Hepatocyte (in vitro differentiated cells): ENCODE measurements at regions not wholly inside any gene's neighbourhood (a gene's known extent, or its start where the extent isn't known, plus 50 kb on each side); places are given as distances from the start of the nearest gene placed in this dataset.

ENCODE experiments used
- DNase-seq: peaks from one replicate; pipeline ENCODE4 v3.0.0-alpha.2; 2016; ENCODE audit warnings: low spot score
- H2AFZ ChIP-seq: fragments of 200-600 bp; sonication (generic); 2 replicates; pipeline ENCODE4 v1.6.0; 2016; ENCODE audit warnings: antibody characterized with exemption, mild to moderate bottlenecking
- H3K27ac ChIP-seq: fragments of 200-600 bp; sonication (generic); 2 replicates; pipeline ENCODE4 v1.5.1; 2016; ENCODE audit warnings: mild to moderate bottlenecking
- H3K27me3 ChIP-seq: fragments of 200-600 bp; sonication (generic); 2 replicates; pipeline ENCODE4 v1.6.1; 2016
- H3K36me3 ChIP-seq: fragments of 200-600 bp; sonication (generic); replicated peaks from 2 replicates; pipeline ENCODE4 v1.5.1; 2016; ENCODE audit warnings: low read depth; ENCODE audit not compliant: insufficient read depth
- H3K4me1 ChIP-seq: fragments of 200-600 bp; sonication (generic); 2 replicates; pipeline ENCODE4 v1.5.1; 2016; ENCODE audit warnings: mild to moderate bottlenecking, moderate library complexity; ENCODE audit not compliant: insufficient read depth
- H3K4me2 ChIP-seq: fragments of 200-600 bp; sonication (generic); 2 replicates; pipeline ENCODE4 v1.6.0; 2016
- H3K4me3 ChIP-seq: fragments of 200-600 bp; sonication (generic); 2 replicates; pipeline ENCODE4 v1.5.1; 2016; ENCODE audit warnings: mild to moderate bottlenecking
- H3K79me2 ChIP-seq: fragments of 200-600 bp; sonication (generic); 2 replicates; pipeline ENCODE4 v1.6.0; 2017; ENCODE audit warnings: mild to moderate bottlenecking
- H3K9me2 ChIP-seq: fragments of 200-600 bp; sonication (generic); replicated peaks from 2 replicates; pipeline ENCODE4 v1.6.0; 2017; ENCODE audit warnings: mild to moderate bottlenecking; ENCODE audit not compliant: insufficient read depth
- H3K9me3 ChIP-seq: fragments of 200-600 bp; sonication (generic); 2 replicates; pipeline ENCODE4 v1.5.1; 2016; ENCODE audit warnings: low read depth, mild to moderate bottlenecking
- H4K20me1 ChIP-seq: fragments of 200-600 bp; sonication (generic); 2 replicates; pipeline ENCODE4 v1.6.0; 2016; ENCODE audit warnings: mild to moderate bottlenecking; ENCODE audit not compliant: insufficient read depth, poor library complexity, severe bottlenecking
- EZH2 ChIP-seq: fragments of 200-600 bp; sonication (generic); IDR thresholded peaks from 2 replicates; pipeline ENCODE4 v1.6.1; 2016; ENCODE audit warnings: antibody characterized with exemption, mild to moderate bottlenecking, borderline replicate concordance
- EZH2phosphoT487 ChIP-seq: fragments of 200-600 bp; sonication (generic); IDR thresholded peaks from one replicate; pipeline ENCODE4 v1.6.1; 2018; ENCODE audit warnings: antibody characterized with exemption, mild to moderate bottlenecking, low read depth, moderate library complexity; ENCODE audit not compliant: unreplicated experiment, severe bottlenecking
- WGBS: methylation state at CpG from one replicate; pipeline ENCODE4 v1.1.6; 2016; ENCODE audit warnings: low lambda C conversion rate; ENCODE audit errors: missing lambda C conversion rate; 5-methylcytosine and 5-hydroxymethylcytosine counted together
- TF ChIP-seq, protein P1 (sequence below): fragments of 200-600 bp; sonication (generic); IDR thresholded peaks from 2 replicates; pipeline ENCODE4 v1.5.1; 2016; ENCODE audit warnings: antibody characterized with exemption, mild to moderate bottlenecking; ENCODE audit not compliant: poor library complexity

DNA sequence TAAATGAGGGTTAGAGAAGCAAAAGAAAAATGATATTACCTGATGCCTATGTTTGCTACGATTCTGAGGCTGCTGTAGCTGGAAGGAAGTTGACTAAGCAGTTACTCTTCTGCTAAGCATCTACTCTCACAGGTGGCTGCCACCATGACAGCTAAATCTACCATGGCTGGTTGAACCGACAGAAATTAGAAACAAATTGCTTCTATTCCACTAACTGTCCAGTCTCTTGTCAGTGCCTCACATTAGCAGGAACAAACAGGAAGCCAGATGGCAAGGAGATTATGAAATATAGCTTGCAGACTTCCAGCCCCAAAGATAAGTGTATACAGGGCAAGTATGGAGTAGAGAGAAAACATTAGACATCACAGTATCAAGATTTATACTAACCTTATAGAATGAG, 59.4 kb upstream of the TMEM200A start:
- no peak overlapping the region for H2AFZ ChIP-seq
- TF ChIP-seq, protein P1, sequence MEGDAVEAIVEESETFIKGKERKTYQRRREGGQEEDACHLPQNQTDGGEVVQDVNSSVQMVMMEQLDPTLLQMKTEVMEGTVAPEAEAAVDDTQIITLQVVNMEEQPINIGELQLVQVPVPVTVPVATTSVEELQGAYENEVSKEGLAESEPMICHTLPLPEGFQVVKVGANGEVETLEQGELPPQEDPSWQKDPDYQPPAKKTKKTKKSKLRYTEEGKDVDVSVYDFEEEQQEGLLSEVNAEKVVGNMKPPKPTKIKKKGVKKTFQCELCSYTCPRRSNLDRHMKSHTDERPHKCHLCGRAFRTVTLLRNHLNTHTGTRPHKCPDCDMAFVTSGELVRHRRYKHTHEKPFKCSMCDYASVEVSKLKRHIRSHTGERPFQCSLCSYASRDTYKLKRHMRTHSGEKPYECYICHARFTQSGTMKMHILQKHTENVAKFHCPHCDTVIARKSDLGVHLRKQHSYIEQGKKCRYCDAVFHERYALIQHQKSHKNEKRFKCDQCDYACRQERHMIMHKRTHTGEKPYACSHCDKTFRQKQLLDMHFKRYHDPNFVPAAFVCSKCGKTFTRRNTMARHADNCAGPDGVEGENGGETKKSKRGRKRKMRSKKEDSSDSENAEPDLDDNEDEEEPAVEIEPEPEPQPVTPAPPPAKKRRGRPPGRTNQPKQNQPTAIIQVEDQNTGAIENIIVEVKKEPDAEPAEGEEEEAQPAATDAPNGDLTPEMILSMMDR = no peak
- no peak for TF ChIP-seq EZH2
- TF ChIP-seq EZH2phosphoT487 = no peak

DNA sequence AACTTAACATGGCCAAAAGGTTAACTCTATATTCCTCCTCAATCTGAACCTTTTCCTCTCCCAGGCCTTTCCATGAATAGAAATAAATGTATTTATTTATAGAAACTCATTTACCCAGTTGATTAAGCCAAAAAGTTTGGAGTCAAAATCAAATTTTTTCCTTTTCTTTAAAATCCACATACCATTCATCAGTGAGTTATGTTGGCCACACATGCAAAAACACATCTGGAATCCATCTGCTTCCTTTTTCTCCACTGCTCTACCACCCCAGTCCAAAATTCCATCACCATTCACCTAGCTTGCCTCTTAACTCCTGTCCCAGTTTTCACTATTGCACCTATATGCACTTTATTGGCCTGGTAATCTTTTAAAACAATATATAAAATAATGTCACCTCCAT, 62.4 kb upstream of the TMEM200A start:
- no peaks in the 10 kb centered on the region for H3K79me2 ChIP-seq
- TF ChIP-seq, protein P1 = no peak
- no peak for TF ChIP-seq EZH2phosphoT487
- no peak for TF ChIP-seq EZH2
- no peak overlapping the region for H2AFZ ChIP-seq
- no peaks in the 10 kb centered on the region for H3K9me3 ChIP-seq
- H4K20me1 ChIP-seq = no peaks in the 10 kb centered on the region
- no peak overlapping the region for H3K4me2 ChIP-seq
- no peak overlapping the region for H3K27ac ChIP-seq
- DNase-seq = no peak
- H3K27me3 ChIP-seq = no peaks in the 10 kb centered on the region
- H3K4me3 ChIP-seq = no peak overlapping the region
- no peaks in the 10 kb centered on the region for H3K9me2 ChIP-seq
- H3K36me3 ChIP-seq = no peaks in the 10 kb centered on the region
- peaks cover 9% of the 10 kb centered on the region for H3K4me1 ChIP-seq

More for the DNA sequence above, 59.4 kb upstream of the TMEM200A start:
- Histone ChIP-seq H3K9me3 (no peaks in the 10 kb centered on the region), H3K4me3 (no peak overlapping the region), H3K4me1 (peaks cover 9% of the 10 kb centered on the region), H3K9me2 (no peaks in the 10 kb centered on the region), H3K27me3 (no peaks in the 10 kb centered on the region), H3K4me2 (no peak overlapping the region), H4K20me1 (no peaks in the 10 kb centered on the region), H3K36me3 (no peaks in the 10 kb centered on the region), H3K27ac (no peak overlapping the region), H3K79me2 (no peaks in the 10 kb centered on the region)
- WGBS = 71% methylated on average over 2 of the region's 2 CpGs
- no peak for DNase-seq

DNA sequence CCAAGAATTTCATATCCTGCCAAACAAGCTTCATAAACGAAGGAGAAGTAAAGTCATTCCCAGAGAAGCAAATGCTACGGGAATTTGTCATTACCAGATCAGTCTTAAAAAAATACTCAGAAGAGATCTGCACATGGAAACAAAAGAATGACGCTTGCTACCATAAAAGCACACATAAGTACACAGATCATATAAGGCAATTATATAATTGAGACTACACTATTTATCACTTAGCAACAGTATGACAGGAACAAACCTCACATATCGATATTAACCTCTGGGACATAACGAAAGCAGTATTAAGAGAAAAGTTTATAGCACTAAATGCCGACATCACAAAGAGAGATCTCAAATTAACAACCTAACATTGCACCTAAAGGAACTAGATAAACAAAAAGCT, 67.6 kb upstream of the TMEM200A start:
- Histone ChIP-seq H3K4me1 (no peaks in the 10 kb centered on the region), H3K9me3 (no peaks in the 10 kb centered on the region), H3K4me2 (no peak overlapping the region), H3K4me3 (no peak overlapping the region), H2AFZ (no peak overlapping the region), H3K9me2 (no peaks in the 10 kb centered on the region), H3K79me2 (no peaks in the 10 kb centered on the region), H3K36me3 (no peaks in the 10 kb centered on the region), H3K27ac (no peak overlapping the region), H4K20me1 (no peaks in the 10 kb centered on the region), H3K27me3 (no peaks in the 10 kb centered on the region)
- 82% methylated on average over 6 of the region's 6 CpGs for WGBS
- no peak for DNase-seq
- TF ChIP-seq, protein P1 = no peak
- no peak for TF ChIP-seq EZH2phosphoT487
- no peak for TF ChIP-seq EZH2

DNA sequence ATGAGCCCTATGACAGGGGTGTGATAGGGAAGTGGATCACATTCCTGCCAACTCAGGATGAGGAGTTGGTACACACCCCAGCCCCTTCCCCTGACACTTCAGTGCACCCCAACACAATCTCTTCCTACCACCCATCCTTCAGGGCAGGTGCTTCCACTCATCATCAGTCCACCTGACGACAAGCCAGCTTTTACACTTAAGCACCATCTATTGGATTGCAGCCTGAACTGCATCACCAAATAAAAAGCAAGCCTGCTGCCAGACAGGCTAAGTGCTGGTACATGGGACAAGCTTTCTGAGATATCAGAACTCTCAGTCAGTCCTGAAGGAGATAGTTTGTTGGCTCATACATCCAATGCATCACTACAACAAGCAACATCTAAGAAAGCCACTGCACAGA, 69.0 kb upstream of the TMEM200A start:
- 93% methylated on average over 1 of the region's 1 CpG for WGBS
- Histone ChIP-seq H3K4me1 (no peaks in the 10 kb centered on the region), H3K9me3 (no peaks in the 10 kb centered on the region), H4K20me1 (no peaks in the 10 kb centered on the region), H3K4me2 (no peak overlapping the region), H3K9me2 (no peaks in the 10 kb centered on the region), H3K27me3 (no peaks in the 10 kb centered on the region), H3K36me3 (no peaks in the 10 kb centered on the region), H2AFZ (no peak overlapping the region), H3K4me3 (no peak overlapping the region), H3K27ac (no peak overlapping the region), H3K79me2 (no peaks in the 10 kb centered on the region)
- TF ChIP-seq EZH2 (no peak), EZH2phosphoT487 (no peak)
- TF ChIP-seq, protein P1 = no peak
- DNase-seq = no peak
